GM12878 (cell line): ENCODE measurements at regions not wholly inside any gene's neighbourhood (a gene's known extent, or its start where the extent isn't known, plus 50 kb on each side); places are given as distances from the start of the nearest gene placed in this dataset.

ENCODE experiments used
- ATAC-seq: fragments of 200-7000 bp; cut with Tn5 transposase; 3 replicates; pipeline ENCODE4 v1.9.1; 2020; ENCODE audit warnings: mild to moderate bottlenecking, moderate library complexity
- BruUV-seq: library from RNA; stranded (reverse); fragments of 400-500 nt; replicated peaks from 2 replicates; lab custom pipeline; 2021; lab: Mats Ljungman, UMichigan
- CTCF ChIA-PET: fragments of 300-600 bp; sonication (Branson Sonifier 250); formaldehyde crosslinking; extraction: SDS; loops from one replicate; lab custom pipeline; 2021; ENCODE audit warnings: inconsistent platforms; lab: Yijun Ruan, JAX
- POLR2A ChIA-PET: fragments of 350-600 bp; formaldehyde crosslinking; extraction: SDS; loops from one replicate; lab custom pipeline; 2021; ENCODE audit warnings: inconsistent platforms; lab: Charles Lee
- RAD21 ChIA-PET: fragments of 300-600 bp; sonication (Branson Sonifier 250); formaldehyde crosslinking; loops from one replicate; lab custom pipeline; 2023; ENCODE audit warnings: antibody characterized with exemption; ENCODE audit not compliant: unreplicated experiment; lab: Charles Lee
- SMC1A ChIA-PET: fragments of 300-600 bp; sonication (Branson Sonifier 250); formaldehyde crosslinking; loops from one replicate; lab custom pipeline; 2023; ENCODE audit not compliant: unreplicated experiment, uncharacterized antibody; lab: Charles Lee
- DNase-seq: peaks from one replicate; pipeline ENCODE4 v3.0.0-alpha.2; 2011; ENCODE audit warnings: low read depth, low spot score
- FAIRE-seq: peaks from 3 replicates; lab custom pipeline; 2011; peaks lifted over from hg19 to GRCh38; lab: Jason Lieb, UNC
- H2AFZ ChIP-seq: 2 replicates; pipeline ENCODE4 v1.6.0; 2011; ENCODE audit warnings: low read depth, low read length, control low read depth; ENCODE audit not compliant: control insufficient read depth
- H3K27ac ChIP-seq: 2 replicates; pipeline ENCODE4 v1.5.1; 2011; ENCODE audit warnings: control low read depth; ENCODE audit not compliant: control insufficient read depth, insufficient read depth
- H3K27me3 ChIP-seq, 2 experiments: replicated peaks in 1 of 2; 2 replicates each; pipeline versions ENCODE4 v1.6.0 to v1.6.1; 2011; ENCODE audit warnings: low read length in 1 of 2; ENCODE audit not compliant: control insufficient read depth in 2 of 2, insufficient read depth in 2 of 2
- H3K36me3 ChIP-seq, 2 experiments: 2 replicates each; pipeline ENCODE4 v1.5.1; 2011; ENCODE audit warnings: low read length in 1 of 2; ENCODE audit not compliant: control insufficient read depth in 2 of 2, insufficient read depth in 2 of 2
- H3K4me1 ChIP-seq: 2 replicates; pipeline ENCODE4 v1.6.1; 2011; ENCODE audit warnings: mild to moderate bottlenecking, low read length, moderate library complexity, mixed read lengths; ENCODE audit not compliant: control insufficient read depth, insufficient read depth
- H3K4me2 ChIP-seq: 2 replicates; pipeline ENCODE4 v1.6.0; 2011; ENCODE audit warnings: control low read depth; ENCODE audit not compliant: control insufficient read depth, insufficient read depth
- H3K4me3 ChIP-seq: fragments of 200-600 bp; sonication (generic); 2 replicates; pipeline ENCODE4 v1.5.1; 2016
- H3K79me2 ChIP-seq: 2 replicates; pipeline ENCODE4 v1.6.0; 2011; ENCODE audit warnings: low read length; ENCODE audit not compliant: control insufficient read depth, insufficient read depth
- H3K9ac ChIP-seq: 2 replicates; pipeline ENCODE4 v1.8.0; 2011; ENCODE audit warnings: low read length, control low read depth, mixed read lengths; ENCODE audit not compliant: control insufficient read depth, insufficient read depth
- H3K9me3 ChIP-seq: replicated peaks from 3 replicates; pipeline ENCODE4 v1.5.1; 2011; ENCODE audit warnings: mild to moderate bottlenecking, low read length; ENCODE audit not compliant: control insufficient read depth, insufficient read depth
- H4K20me1 ChIP-seq: 2 replicates; pipeline ENCODE4 v1.6.0; 2011; ENCODE audit not compliant: control insufficient read depth, insufficient read depth
- CBX5 ChIP-seq: sonication (generic); IDR thresholded peaks from 2 replicates; pipeline ENCODE4 v1.6.1; 2016; ENCODE audit warnings: low read depth, moderate library complexity, mild to moderate bottlenecking, inconsistent platforms
- FOS ChIP-seq: IDR thresholded peaks from 3 replicates; pipeline ENCODE4 v1.6.1; 2011; ENCODE audit warnings: borderline replicate concordance; ENCODE audit not compliant: insufficient read length; ENCODE audit errors: extremely low read depth
- HDGF ChIP-seq: fragments of 450-650 bp; IDR thresholded peaks from 2 replicates; pipeline ENCODE4 v1.6.1; 2016; ENCODE audit warnings: antibody characterized with exemption
- JUND ChIP-seq: IDR thresholded peaks from 2 replicates; pipeline ENCODE4 v1.6.1; 2012; ENCODE audit warnings: low read depth, mild to moderate bottlenecking, low read length, improper control_type of control experiment, moderate library complexity
- MEF2B ChIP-seq: fragments of 450-650 bp; IDR thresholded peaks from 2 replicates; pipeline ENCODE4 v1.6.1; 2018; ENCODE audit warnings: mild to moderate bottlenecking, moderate library complexity; ENCODE audit not compliant: partially characterized antibody, poor library complexity, severe bottlenecking
- MTA3 ChIP-seq: IDR thresholded peaks from 2 replicates; pipeline ENCODE4 v1.6.1; 2012; ENCODE audit warnings: low read length, inconsistent platforms, borderline replicate concordance
- NR2C2 ChIP-seq: IDR thresholded peaks from 2 replicates; pipeline ENCODE4 v1.6.1; 2011; ENCODE audit warnings: borderline replicate concordance, low read depth; ENCODE audit not compliant: control insufficient read depth, insufficient read length
- POLR2AphosphoS2 ChIP-seq: IDR thresholded peaks from 2 replicates; pipeline ENCODE4 v1.6.1; 2011; ENCODE audit warnings: low read depth, mild to moderate bottlenecking, low read length, improper control_type of control experiment, moderate library complexity
- SMARCA5 ChIP-seq: fragments of 450-650 bp; IDR thresholded peaks from 2 replicates; pipeline ENCODE4 v1.6.1; 2017; ENCODE audit warnings: mild to moderate bottlenecking
- STAT1 ChIP-seq: fragments of 450-650 bp; conservative IDR thresholded peaks from 2 replicates; pipeline ENCODE4 v1.6.1; 2014; ENCODE audit warnings: antibody characterized with exemption, mild to moderate bottlenecking
- TCF12 ChIP-seq: IDR thresholded peaks from 2 replicates; pipeline ENCODE4 v1.6.1; 2011; ENCODE audit warnings: low read depth, mild to moderate bottlenecking, low read length
- ZNF24 ChIP-seq: fragments of 450-650 bp; IDR thresholded peaks from 2 replicates; pipeline ENCODE4 v1.6.1; 2017; ENCODE audit warnings: antibody characterized with exemption, mild to moderate bottlenecking
- WGBS: methylation state at CpG from one replicate; pipeline ENCODE4 v1.1.6; 2016; ENCODE audit warnings: low lambda C conversion rate; ENCODE audit not compliant: insufficient replicate concordance, insufficient coverage; ENCODE audit errors: missing lambda C conversion rate; 5-methylcytosine and 5-hydroxymethylcytosine counted together
- in situ Hi-C: fragments of 300-500 bp; cut with MboI; formaldehyde crosslinking; loops from 9 replicates; pipeline ENCODE4 v1.14.3; 2018; ENCODE audit warnings: mixed read lengths
- intact Hi-C: fragments of 100-400 bp; cut with micrococcal nuclease; formaldehyde crosslinking; loops from one replicate; pipeline ENCODE4 v1.14.2; 2022; ENCODE audit not compliant: unreplicated experiment
- TF ChIP-seq, protein P1 (sequence below): fragments of 450-650 bp; formaldehyde crosslinking; IDR thresholded peaks from 2 replicates; pipeline ENCODE4 v1.4.0; 2020; ENCODE audit warnings: mild to moderate bottlenecking, moderate library complexity
- TF ChIP-seq, protein P2 (sequence below): IDR thresholded peaks from 2 replicates; pipeline ENCODE4 v1.6.1; 2011; ENCODE audit warnings: low read depth, mild to moderate bottlenecking, low read length, moderate library complexity, borderline replicate concordance; ENCODE audit errors: extremely low read depth

DNA sequence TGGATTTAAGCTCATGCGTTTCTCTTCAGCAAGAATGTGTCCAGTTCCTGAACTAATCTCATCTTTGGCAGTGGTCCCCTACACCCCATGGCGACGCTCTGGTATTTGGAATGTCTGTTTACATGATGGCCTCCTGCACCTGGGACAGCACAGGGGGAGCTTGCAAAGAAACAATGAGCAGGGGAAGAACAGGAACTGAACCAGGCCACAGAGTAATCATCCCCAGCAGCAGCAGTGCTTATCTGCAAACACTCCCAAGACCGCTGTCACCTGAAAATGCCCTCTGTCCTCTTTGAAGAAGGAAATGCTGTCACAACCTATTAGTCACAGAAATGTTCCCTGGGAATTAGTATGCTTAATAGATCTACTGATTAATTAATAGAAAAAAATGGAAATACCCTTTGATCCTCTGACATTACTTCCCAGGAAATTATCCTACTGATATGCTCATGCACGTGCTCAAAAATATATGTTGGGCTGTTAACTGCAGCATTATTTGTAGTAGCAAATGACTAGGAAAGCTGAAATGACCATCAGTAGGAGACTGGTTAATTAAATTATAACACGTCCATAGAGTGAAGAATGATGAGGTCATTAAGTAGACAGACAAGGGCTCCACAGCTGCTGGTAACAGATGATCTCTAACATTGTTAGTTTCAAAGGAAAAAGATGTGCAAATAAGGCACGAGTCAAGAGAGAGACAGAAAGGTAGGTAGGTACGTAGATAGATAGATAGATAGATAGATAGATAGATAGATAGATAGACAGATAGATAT is 279.3 kb upstream of the FLRT2 start (continued):
- TF ChIP-seq, protein P1, sequence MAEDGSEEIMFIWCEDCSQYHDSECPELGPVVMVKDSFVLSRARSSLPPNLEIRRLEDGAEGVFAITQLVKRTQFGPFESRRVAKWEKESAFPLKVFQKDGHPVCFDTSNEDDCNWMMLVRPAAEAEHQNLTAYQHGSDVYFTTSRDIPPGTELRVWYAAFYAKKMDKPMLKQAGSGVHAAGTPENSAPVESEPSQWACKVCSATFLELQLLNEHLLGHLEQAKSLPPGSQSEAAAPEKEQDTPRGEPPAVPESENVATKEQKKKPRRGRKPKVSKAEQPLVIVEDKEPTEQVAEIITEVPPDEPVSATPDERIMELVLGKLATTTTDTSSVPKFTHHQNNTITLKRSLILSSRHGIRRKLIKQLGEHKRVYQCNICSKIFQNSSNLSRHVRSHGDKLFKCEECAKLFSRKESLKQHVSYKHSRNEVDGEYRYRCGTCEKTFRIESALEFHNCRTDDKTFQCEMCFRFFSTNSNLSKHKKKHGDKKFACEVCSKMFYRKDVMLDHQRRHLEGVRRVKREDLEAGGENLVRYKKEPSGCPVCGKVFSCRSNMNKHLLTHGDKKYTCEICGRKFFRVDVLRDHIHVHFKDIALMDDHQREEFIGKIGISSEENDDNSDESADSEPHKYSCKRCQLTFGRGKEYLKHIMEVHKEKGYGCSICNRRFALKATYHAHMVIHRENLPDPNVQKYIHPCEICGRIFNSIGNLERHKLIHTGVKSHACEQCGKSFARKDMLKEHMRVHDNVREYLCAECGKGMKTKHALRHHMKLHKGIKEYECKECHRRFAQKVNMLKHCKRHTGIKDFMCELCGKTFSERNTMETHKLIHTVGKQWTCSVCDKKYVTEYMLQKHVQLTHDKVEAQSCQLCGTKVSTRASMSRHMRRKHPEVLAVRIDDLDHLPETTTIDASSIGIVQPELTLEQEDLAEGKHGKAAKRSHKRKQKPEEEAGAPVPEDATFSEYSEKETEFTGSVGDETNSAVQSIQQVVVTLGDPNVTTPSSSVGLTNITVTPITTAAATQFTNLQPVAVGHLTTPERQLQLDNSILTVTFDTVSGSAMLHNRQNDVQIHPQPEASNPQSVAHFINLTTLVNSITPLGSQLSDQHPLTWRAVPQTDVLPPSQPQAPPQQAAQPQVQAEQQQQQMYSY (CRISPR knock-in tag), result no peak
- TF ChIP-seq MTA3, result no peak
- no peak for TF ChIP-seq CBX5
- no peak for TF ChIP-seq HDGF
- TF ChIP-seq, all 136 proteins: peak for 0

DNA sequence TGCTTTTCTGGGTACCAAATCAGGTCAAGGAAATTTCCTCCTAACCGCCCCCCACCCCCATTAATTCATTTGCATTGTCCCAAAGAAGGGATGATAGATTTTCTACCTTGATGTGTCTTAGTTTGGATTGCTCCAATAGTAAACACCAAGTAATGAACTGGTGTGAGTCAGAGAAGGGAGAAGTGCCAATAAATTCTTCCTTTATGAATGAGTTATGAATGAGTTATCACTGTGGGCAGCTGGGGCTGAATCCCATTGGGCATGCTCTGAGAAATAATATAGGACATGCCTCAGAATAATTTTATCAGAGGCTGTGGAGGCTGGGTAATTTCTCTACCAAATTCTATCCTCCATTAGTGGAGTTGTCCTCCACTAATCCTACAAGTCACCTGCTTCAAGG is 277.9 kb upstream of the FLRT2 start:
- Histone ChIP-seq H3K36me3 (no peaks in the 10 kb centered on the region), H3K9me3 (no peaks in the 10 kb centered on the region; the same call in 2 of the 3 replicates), H3K4me2 (no peak overlapping the region), H3K27ac (no peak overlapping the region), H4K20me1 (no peaks in the 10 kb centered on the region), H3K27me3 (no peaks in the 10 kb centered on the region), H3K4me3 (no peak overlapping the region), H3K79me2 (no peaks in the 10 kb centered on the region), H3K4me1 (no peaks in the 10 kb centered on the region), H2AFZ (no peak overlapping the region), H3K9ac (no peak overlapping the region)
- in situ Hi-C loops, result no loop called here
- ATAC-seq (no peak), FAIRE-seq (no peak), DNase-seq (no peak)
- BruUV-seq, result no TSS peak
- intact Hi-C loops, result no loop called here
- SMC1A ChIA-PET, result no interaction called here
- CTCF ChIA-PET, result no interaction called here
- RAD21 ChIA-PET, result no interaction called here
- POLR2A ChIA-PET, result no interaction called here
- 6% methylated on average over 1 of the region's 1 CpG for WGBS
- TF ChIP-seq SMARCA5, result no peak
- TF ChIP-seq STAT1, result no peak
- TF ChIP-seq MEF2B, result no peak
- no peak for TF ChIP-seq NR2C2
- no peak for TF ChIP-seq POLR2AphosphoS2
- TF ChIP-seq ZNF24, result no peak
- no peak for TF ChIP-seq TCF12
- TF ChIP-seq FOS, result no peak
- no peak for TF ChIP-seq JUND
- TF ChIP-seq, protein P2, sequence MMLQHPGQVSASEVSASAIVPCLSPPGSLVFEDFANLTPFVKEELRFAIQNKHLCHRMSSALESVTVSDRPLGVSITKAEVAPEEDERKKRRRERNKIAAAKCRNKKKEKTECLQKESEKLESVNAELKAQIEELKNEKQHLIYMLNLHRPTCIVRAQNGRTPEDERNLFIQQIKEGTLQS, result no peak
